SK-N-SH (cell line): ENCODE measurements at regions not wholly inside any gene's neighbourhood (a gene's known extent, or its start where the extent isn't known, plus 50 kb on each side); places are given as distances from the start of the nearest gene placed in this dataset.

Experiments used
- CTCF ChIA-PET: fragments of 300-600, 350-600 bp; formaldehyde crosslinking; extraction: SDS; loops from one replicate; lab custom pipeline; 2021; lab: Yijun Ruan, JAX
- POLR2A ChIA-PET: fragments of 350-600 bp; sonication (Branson Sonifier 250); formaldehyde crosslinking; extraction: SDS; loops from one replicate; lab custom pipeline; 2020; ENCODE audit warnings: antibody characterized with exemption, inconsistent platforms; lab: Yijun Ruan, JAX
- DNase-seq: peaks from one replicate; pipeline ENCODE4 v3.0.0; 2012
- H2AFZ ChIP-seq: fragments of 200-600 bp; sonication (generic); 2 replicates; pipeline ENCODE4 v1.8.1; 2016; ENCODE audit warnings: antibody characterized with exemption, mild to moderate bottlenecking, low read depth
- H3F3A ChIP-seq: fragments of 200-600 bp; sonication (generic); replicated peaks from 2 replicates; pipeline ENCODE3; 2016; ENCODE audit warnings: antibody characterized with exemption, mild to moderate bottlenecking; ENCODE audit not compliant: insufficient read depth
- H3K27ac ChIP-seq, 2 experiments: fragments of 200-500 bp in 1 of 2; fragments of 200-600 bp in 1 of 2; sonication (Bioruptor generic) in 1 of 2; sonication (generic), shearing (Covaris generic) in 1 of 2; 2 replicates each; pipeline versions ENCODE4 v1.5.1 to v1.6.1; 2014 to 2016; ENCODE audit warnings: low read depth in 2 of 2, inconsistent platforms in 1 of 2, low read length in 1 of 2, mild to moderate bottlenecking in 1 of 2, mixed read lengths in 1 of 2
- H3K27me3 ChIP-seq: fragments of 200-600 bp; sonication (generic), shearing (Covaris generic); 2 replicates; pipeline ENCODE4 v1.6.1; 2016; ENCODE audit warnings: mixed run types; ENCODE audit not compliant: insufficient read depth
- H3K36me3 ChIP-seq, 2 experiments: fragments of 200-500 bp in 1 of 2; fragments of 200-600 bp in 1 of 2; sonication (Bioruptor generic) in 1 of 2; sonication (generic) in 1 of 2; replicated peaks in 1 of 2; 2 replicates each; pipeline versions ENCODE3 to v1.5.1; 2014 to 2016; ENCODE audit warnings: low read length in 1 of 2, mild to moderate bottlenecking in 1 of 2; ENCODE audit not compliant: insufficient read depth in 2 of 2, control insufficient read depth in 1 of 2
- H3K4me1 ChIP-seq, 2 experiments: fragments of 200-500 bp in 1 of 2; fragments of 200-600 bp in 1 of 2; sonication (Bioruptor generic) in 1 of 2; sonication (generic), shearing (Covaris generic) in 1 of 2; 2 replicates each; pipeline versions ENCODE4 v1.5.1 to v1.6.1; 2014 to 2016; ENCODE audit warnings: low read depth in 1 of 2, low read length in 1 of 2, mixed run types in 1 of 2; ENCODE audit not compliant: insufficient read depth in 2 of 2, control insufficient read depth in 1 of 2
- H3K4me2 ChIP-seq: fragments of 200-600 bp; sonication (generic), shearing (Covaris generic); 2 replicates; pipeline ENCODE4 v1.6.1; 2017; ENCODE audit warnings: mixed run types
- H3K4me3 ChIP-seq, 2 experiments: fragments of 200-500 bp in 1 of 2; fragments of 200-600 bp in 1 of 2; sonication (Bioruptor generic) in 1 of 2; sonication (generic), shearing (Covaris generic) in 1 of 2; 2 replicates each; pipeline versions ENCODE4 v1.5.1 to v1.8.1; 2014 to 2016; ENCODE audit warnings: low read depth in 2 of 2, inconsistent platforms in 1 of 2, low read length in 1 of 2, mild to moderate bottlenecking in 1 of 2, mixed read lengths in 1 of 2, moderate library complexity in 1 of 2
- H3K79me2 ChIP-seq: fragments of 200-600 bp; sonication (generic); 2 replicates; pipeline ENCODE4 v1.8.1; 2017; ENCODE audit warnings: mild to moderate bottlenecking; ENCODE audit not compliant: insufficient read depth
- H3K9ac ChIP-seq: fragments of 200-600 bp; sonication (generic); 2 replicates; pipeline ENCODE4 v1.6.1; 2017; ENCODE audit warnings: mixed run types
- H3K9me2 ChIP-seq: fragments of 200-600 bp; sonication (generic); 2 replicates; pipeline ENCODE4 v1.6.1; 2017; ENCODE audit warnings: mixed run types
- H3K9me3 ChIP-seq: fragments of 200-600 bp; sonication (generic); 2 replicates; pipeline ENCODE4 v1.6.1; 2017; ENCODE audit warnings: mixed run types, mild to moderate bottlenecking, moderate library complexity
- H4K20me1 ChIP-seq: fragments of 200-600 bp; sonication (generic); 2 replicates; pipeline ENCODE4 v1.6.1; 2017; ENCODE audit warnings: mild to moderate bottlenecking, mixed run types; ENCODE audit not compliant: insufficient read depth
- ELF1 ChIP-seq: IDR thresholded peaks from 2 replicates; pipeline ENCODE4 v1.4.0; 2012
- FOSL2 ChIP-seq: IDR thresholded peaks from 2 replicates; pipeline ENCODE4 v1.4.0; 2012; ENCODE audit warnings: low read depth, mild to moderate bottlenecking, moderate library complexity, borderline replicate concordance
- FOXJ3 ChIP-seq: sonication (generic); formaldehyde crosslinking; IDR thresholded peaks from 2 replicates; pipeline ENCODE4 v1.5.1; 2020; ENCODE audit warnings: mild to moderate bottlenecking, missing genetic modification reagents
- GABPA ChIP-seq: IDR thresholded peaks from 2 replicates; pipeline ENCODE4 v1.4.0; 2012; ENCODE audit warnings: low read depth, mild to moderate bottlenecking
- MXI1 ChIP-seq: IDR thresholded peaks from 2 replicates; pipeline ENCODE4 v1.6.1; 2012; ENCODE audit warnings: mild to moderate bottlenecking, low read depth, low read length, improper control_type of control experiment
- RCOR1 ChIP-seq: fragments of 150-350 bp; IDR thresholded peaks from 2 replicates; pipeline ENCODE4 v1.6.1; 2017; ENCODE audit warnings: antibody characterized with exemption, low read length
- SMC3 ChIP-seq: IDR thresholded peaks from 2 replicates; pipeline ENCODE4 v1.6.1; 2012; ENCODE audit warnings: low read depth, low read length, improper control_type of control experiment
- WGBS: methylation state at CpG from one replicate; pipeline ENCODE4 v1.1.6; 2017; ENCODE audit warnings: low lambda C conversion rate; 5-methylcytosine and 5-hydroxymethylcytosine counted together
- TF ChIP-seq, protein P1 (sequence below): fragments of 150-350 bp; IDR thresholded peaks from 2 replicates; pipeline ENCODE4 v1.6.1; 2017; ENCODE audit warnings: antibody characterized with exemption, low read length, low read depth, borderline replicate concordance

GRCh38 chrX:17913801-17914200 lies 52.7 kb upstream of the RAI2 start:
- no peaks in the 10 kb centered on the region for H4K20me1 ChIP-seq
- H3K36me3 ChIP-seq, result no peaks in the 10 kb centered on the region
- H3K4me1 ChIP-seq, result no peaks in the 10 kb centered on the region
- no peak overlapping the region for H3K9ac ChIP-seq
- 26% methylated on average over 4 of the region's 6 CpGs for WGBS
- H3K79me2 ChIP-seq, result no peaks in the 10 kb centered on the region
- no peak overlapping the region for H2AFZ ChIP-seq
- no peak for TF ChIP-seq MXI1
- TF ChIP-seq SMC3, result no peak
- TF ChIP-seq, protein P1, sequence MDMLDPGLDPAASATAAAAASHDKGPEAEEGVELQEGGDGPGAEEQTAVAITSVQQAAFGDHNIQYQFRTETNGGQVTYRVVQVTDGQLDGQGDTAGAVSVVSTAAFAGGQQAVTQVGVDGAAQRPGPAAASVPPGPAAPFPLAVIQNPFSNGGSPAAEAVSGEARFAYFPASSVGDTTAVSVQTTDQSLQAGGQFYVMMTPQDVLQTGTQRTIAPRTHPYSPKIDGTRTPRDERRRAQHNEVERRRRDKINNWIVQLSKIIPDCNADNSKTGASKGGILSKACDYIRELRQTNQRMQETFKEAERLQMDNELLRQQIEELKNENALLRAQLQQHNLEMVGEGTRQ, result no peak
- no peak for TF ChIP-seq FOSL2
- no peak for TF ChIP-seq RCOR1
- TF ChIP-seq FOXJ3 (CRISPR knock-in tag), result no peak
- no peak for TF ChIP-seq ELF1
- TF ChIP-seq GABPA, result no peak
- DNase-seq, result no peak
- CTCF ChIA-PET, result no interaction called here
- no peaks in the 10 kb centered on the region for H3K9me3 ChIP-seq
- no peaks in the 10 kb centered on the region for H3K27me3 ChIP-seq
- H3F3A ChIP-seq, result no peaks in the 10 kb centered on the region
- H3K4me2 ChIP-seq, result no peak overlapping the region
- H3K9me2 ChIP-seq, result no peaks in the 10 kb centered on the region
- no peak overlapping the region for H3K4me3 ChIP-seq
- POLR2A ChIA-PET, result no interaction called here
- H3K27ac ChIP-seq, result no peak overlapping the region
